ENCODE measurements at regions not wholly inside any gene's neighbourhood (a gene's known extent, or its start where the extent isn't known, plus 50 kb on each side); places are given as distances from the start of the nearest gene placed in this dataset.

- DNase-seq (ENCODE audit: low spot score) = no peak
These were observed 210.3 kb downstream of the ACTL7B start for GRCh38 chr9:108645520-108645919.

DNA sequence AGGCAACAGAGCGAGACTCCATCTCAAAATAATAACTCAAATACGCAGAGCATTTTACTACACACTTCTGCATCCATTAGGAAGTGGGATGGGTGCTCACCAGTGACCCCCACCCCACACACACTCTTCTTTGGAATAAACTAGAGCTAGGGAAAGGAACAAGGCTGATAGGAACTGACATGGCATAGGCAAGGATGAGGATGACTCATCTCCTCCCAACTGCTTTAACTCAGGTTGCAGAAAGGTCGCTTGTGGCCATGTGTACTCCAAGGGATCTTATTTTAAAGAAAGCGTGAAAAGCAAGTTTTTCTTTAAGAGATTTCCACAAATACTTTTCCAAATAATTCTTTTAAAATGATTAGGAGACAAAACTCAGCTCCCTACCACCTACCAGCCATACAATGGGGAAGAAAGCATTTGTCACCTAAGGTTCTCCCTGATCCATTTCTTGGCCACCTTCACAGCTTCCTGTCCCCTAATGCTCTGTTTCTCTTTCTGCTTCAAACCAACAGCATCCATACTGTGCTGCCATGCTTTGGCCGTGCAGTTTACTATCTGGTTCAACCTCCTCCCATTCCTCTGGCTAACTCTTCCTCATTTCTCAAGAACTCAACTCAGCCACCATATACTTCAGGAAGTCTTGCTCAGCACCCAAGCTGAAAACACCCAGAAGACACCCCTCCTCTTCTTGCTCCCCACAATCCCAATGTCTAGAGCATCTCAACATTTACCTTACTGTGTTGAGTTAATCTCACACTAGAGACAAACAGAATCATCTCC lies 211.9 kb downstream of the ACTL7B start:
- DNase-seq (ENCODE audit: low spot score) = no peak

DNA sequence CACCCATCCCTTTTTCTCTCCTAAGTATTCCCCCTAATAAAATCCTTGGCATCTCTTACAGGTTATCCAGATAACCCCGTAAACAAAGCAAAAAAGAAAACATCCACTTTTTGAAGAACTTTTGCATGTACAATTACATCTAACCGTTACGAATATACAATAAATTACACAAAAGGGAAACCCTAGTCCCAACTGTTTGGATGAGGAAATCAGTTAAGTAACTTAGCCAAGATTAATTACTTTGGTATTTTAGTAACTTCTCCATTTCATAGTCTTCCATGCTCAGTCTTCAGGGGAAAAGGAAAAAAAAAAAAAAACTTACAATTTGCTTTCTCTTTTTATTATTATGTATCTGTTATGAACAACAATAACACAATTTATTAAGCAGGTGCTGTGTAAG lies 212.9 kb downstream of the ACTL7B start:
- no peak for DNase-seq (ENCODE audit: low spot score)

GRCh38 chr9:108640230-108640629 lies 215.6 kb downstream of the ACTL7B start:
- DNase-seq (ENCODE audit: low spot score) = no peak

GRCh38 chr9:108639696-108640095 lies 216.1 kb downstream of the ACTL7B start:
- DNase-seq (ENCODE audit: low spot score) = no peak

DNA sequence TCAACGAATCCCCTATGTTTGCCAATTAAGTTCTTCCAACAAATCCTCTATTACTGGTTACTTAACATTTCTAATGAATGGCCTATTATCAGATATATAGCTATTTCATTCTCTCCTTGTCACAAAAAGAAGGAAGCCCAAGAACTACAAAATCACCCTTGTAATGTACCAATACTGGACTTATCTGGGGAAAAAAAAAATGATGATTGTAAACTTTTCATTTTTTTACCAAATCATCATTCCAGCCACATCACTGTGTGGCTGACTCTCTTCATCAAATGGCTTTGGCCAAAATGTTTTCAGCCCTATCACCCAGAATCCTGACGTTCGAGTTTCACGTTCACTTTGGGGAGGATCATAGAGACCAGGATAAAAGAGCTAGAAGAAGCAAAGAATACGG lies 216.7 kb downstream of the ACTL7B start:
- DNase-seq (ENCODE audit: low spot score) = no peak

- no peak for DNase-seq (ENCODE audit: low spot score)
These were observed 218.4 kb downstream of the ACTL7B start for GRCh38 chr9:108637340-108637739.

GRCh38 chr9:108636013-108636412 lies 219.8 kb downstream of the ACTL7B start:
- no peak for DNase-seq (ENCODE audit: low spot score)

DNA sequence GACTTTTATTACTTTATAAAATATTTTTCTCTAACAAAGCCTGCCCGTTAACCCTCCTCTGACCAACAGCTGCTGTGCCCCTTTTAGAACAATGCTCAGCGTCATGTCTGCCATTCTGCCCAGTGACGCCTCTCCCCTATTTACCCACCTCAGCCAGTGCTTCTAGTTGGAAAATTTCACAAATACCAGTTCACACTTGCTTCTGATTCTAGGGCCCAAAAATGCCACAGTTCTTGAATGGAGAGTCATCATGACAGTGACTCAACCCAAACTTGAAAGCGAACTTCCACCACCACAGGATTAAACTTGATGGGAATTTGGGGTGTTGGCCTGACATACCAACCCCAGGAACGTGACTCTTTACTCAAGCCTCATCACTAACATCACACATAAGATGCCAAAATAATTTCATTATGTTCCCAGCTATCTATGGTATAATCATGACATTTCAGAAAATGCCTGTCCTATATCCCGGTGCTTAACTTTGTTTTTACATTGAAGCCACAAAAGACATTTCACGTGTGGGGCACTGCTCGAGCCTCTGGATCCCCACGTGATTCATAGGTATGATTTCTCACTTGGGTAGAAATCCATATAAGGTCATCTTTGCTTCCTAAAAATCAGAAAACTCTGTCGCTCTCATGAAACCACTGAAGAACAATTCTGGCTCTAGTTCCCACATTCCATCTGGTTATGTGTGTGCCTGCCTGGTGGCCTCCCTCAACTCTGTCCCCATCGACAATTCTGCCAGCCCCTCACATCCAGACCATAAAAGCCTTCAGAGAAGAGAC lies 220.9 kb downstream of the ACTL7B start:
- DNase-seq (ENCODE audit: low spot score) = no peak

- DNase-seq (ENCODE audit: low spot score) = no peak
These were observed 221.6 kb downstream of the ACTL7B start for GRCh38 chr9:108634204-108634603.

- DNase-seq (ENCODE audit: low spot score) = no peak
These were observed 224.1 kb downstream of the ACTL7B start for GRCh38 chr9:108631496-108632285.

- DNase-seq (ENCODE audit: low spot score) = no peak
These were observed 227.5 kb downstream of the ACTL7B start for GRCh38 chr9:108628316-108628715.

- no peak for DNase-seq (ENCODE audit: low spot score)
These were observed 229.0 kb downstream of the ACTL7B start for GRCh38 chr9:108626743-108627142.

GRCh38 chr9:108621991-108622855 lies 233.6 kb downstream of the ACTL7B start:
- DNase-seq (ENCODE audit: low spot score) = no peak

DNA sequence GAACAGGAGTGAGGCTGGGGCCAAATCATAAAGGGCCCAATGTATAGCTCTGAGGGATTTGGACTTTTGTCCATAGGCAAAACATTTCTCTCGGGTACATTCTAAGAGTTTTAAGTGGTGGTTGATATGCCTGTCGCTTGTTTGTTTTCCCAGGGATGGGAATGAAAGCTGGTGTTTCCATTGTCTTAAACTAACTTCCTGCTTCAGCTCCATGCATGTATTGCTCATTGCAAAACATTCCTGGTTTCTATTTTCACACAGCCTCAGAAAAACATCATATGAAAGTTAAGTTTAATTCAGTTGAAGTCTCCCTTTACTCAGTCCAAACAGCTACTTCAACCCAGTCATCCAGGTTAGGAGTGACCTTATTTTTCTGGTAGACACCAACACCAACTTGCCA lies 235.0 kb downstream of the ACTL7B start:
- DNase-seq (ENCODE audit: low spot score) = no peak

DNA sequence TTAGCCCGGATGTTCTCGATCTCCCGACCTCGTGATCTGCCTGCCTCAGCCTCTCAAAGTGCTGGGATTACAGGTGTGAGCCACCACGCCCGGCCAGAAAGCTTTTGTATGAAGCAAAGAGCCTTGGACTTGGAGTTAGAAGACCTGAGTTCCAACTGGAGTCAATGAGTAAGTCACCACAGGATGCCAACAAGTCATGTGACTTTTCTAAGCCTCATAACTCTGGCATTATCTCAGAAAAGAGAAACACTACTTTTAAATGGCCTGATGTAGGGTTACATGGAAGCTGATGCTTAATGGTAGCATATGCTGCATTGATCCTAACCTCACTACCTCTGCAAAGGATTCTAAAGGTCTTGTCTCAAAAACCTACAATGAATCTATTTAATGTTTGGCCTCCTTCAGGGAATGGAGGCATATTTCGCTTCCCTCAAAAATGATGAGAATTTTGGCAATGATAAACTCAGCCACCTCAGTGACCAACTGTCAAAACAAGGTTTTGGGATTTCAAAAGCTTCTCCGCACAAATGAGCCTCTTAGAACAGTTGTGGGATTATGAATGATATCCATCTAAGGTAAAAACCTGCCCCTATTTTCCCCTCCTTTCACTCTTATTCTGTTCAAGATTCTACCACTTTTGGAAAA lies 236.8 kb downstream of the ACTL7B start:
- DNase-seq (ENCODE audit: low spot score) = no peak

DNA sequence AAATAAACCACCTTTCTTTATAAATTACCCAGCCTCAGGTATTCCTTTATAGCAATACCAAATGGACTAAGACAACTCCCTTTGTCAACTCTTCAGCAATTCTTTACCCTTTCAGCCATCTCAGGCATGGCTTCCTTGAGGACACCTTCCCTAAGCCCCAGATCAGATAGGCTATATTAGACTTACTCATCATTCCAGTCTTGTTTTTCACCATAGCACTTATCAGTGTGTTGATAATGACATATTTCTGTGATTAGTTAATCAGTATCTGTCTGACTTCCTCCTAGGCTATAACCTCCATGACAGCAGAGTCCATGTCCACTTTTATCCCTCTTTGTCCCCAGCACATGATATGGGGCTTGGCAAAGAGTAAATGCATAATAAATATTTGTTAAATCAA lies 238.1 kb downstream of the ACTL7B start:
- no peak for DNase-seq (ENCODE audit: low spot score)

GRCh38 chr9:108615152-108615551 lies 240.6 kb downstream of the ACTL7B start:
- no peak for DNase-seq (ENCODE audit: low spot score)

GRCh38 chr9:108612513-108612912 lies 243.3 kb downstream of the ACTL7B start:
- no peak for DNase-seq (ENCODE audit: low spot score)

DNA sequence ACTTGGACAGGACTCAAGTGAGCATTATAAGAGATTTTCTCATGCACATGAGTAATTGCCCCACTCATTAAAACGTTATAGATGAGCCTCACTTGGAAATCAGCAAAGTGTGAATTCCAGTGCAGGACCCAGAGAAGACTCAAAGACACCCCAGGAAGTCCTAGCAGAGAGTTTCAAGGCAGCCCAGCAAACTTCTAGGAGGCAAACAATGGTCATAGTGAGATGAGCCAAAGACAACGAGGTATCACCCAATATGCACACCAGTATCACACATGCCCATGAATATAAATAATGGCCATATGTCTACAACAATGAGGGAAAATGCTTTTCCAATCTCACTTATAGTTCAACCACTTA lies 245.9 kb downstream of the ACTL7B start:
- no peak for DNase-seq (ENCODE audit: low spot score)

DNA sequence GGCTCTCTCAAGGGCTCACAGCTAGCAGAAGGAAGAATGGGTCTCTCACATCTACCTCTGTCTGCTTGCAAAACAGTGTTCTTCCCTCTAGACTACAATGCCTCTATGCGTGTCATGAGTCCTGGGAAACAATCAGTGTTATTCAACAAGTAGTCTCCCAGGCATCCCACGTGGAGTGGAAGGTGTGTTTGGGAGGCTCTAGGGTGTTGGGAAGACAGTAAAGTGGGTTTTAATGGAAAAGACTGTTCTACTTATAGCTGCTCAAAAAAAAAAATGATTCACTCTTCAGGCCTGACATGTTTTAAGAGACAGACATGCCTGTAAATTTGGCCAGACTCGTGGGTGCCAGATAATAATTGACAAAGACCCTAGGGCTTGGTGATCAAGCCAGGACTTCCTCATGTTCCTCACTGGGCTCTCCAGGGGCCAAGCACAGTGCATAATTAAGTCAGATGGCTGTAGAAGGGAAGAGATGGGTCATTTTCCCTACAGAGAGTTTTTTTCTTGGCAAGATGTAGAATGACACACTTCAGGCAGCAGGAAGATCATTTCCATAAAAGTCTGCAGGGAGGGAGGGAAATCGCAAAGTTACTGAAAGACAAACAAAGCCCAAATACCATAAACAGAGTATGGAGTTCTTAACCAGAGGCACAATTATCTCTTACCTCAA lies 246.4 kb downstream of the ACTL7B start:
- no peak for DNase-seq (ENCODE audit: low spot score)
